ENCODE measurements at regions not wholly inside any gene's neighbourhood (a gene's known extent, or its start where the extent isn't known, plus 50 kb on each side); places are given as distances from the start of the nearest gene placed in this dataset.

DNA sequence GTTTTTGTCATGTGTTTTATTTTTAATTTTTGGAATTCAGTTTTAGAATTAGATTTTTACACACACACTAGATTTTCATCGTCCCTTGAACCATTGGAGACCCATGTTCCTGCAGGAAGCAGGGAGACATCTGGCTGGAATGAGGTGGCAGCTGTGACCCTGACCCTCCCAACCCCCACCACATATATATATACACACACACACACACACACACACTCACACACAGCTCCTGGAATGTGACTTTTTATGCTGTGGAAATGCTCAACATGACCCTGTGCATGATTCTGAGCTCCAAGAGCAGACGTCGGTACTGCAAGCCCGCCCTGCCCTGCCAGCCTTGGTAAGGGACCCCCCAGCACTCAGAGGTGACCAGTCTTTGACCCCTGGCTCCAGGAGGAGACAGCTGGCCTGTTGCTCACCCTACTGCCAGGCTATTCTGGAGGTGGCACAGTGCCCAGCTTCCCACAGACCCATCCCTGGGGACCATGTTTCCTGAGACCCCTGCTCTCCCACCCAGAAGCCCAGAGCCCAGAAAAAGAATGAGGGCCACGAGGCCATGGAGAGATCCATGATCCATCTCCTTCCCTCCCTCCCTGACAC lies 103.2 kb upstream of the VSTM2B start (continued):
- TF ChIP-seq CTCF (IDR thresholded peaks at IDR 0.05) (no peak), MEF2A (IDR thresholded peaks at IDR 0.05; ENCODE audit: borderline replicate concordance, low read depth) (no peak), NFIC (IDR thresholded peaks at IDR 0.05; ENCODE audit: borderline replicate concordance) (no peak), TCF12 (IDR thresholded peaks at IDR 0.05) (no peak), PBX3 (IDR thresholded peaks at IDR 0.05) (no peak), SIN3A (IDR thresholded peaks at IDR 0.05; ENCODE audit: borderline replicate concordance, low read depth, low read length) (no peak), RCOR1 (IDR thresholded peaks at IDR 0.05; ENCODE audit: low read length) (no peak), IRF3 (IDR thresholded peaks at IDR 0.05; ENCODE audit: low read depth, low read length) (no peak), FOXM1 (IDR thresholded peaks at IDR 0.05; ENCODE audit: low read depth) (no peak)

DNA sequence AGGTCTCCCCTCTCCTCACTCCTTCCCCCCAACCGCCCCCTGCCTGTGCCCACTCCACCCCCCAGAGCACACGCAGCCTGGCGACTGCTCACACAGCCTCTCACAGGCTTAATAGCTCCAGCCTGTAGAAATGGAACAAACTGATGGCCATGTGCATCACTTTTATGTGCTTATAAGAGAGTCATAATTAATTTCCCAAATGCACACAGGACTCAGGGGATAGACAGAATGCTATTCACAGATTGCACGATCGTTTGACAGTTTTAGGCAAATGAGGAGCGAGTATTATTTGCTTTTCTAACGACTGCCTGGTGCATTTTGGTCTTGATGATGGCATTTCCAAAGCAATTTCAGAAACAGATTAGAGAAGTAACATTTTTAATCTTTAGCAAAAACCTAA lies 97.7 kb upstream of the VSTM2B start:
- Histone ChIP-seq H3K36me3 (replicated peaks in 1 of 2; ENCODE audit: control insufficient read depth in 1 of 2, insufficient read depth in 2 of 2, low read length in 1 of 2) (no peaks in the 10 kb centered on the region), H3K9ac (no peak overlapping the region), H3K4me1 (ENCODE audit: control insufficient read depth in 1 of 2, insufficient read depth in 2 of 2, low read depth in 1 of 2, low read length in 1 of 2) (no peaks in the 10 kb centered on the region), H3F3A (replicated peaks; ENCODE audit: insufficient read depth) (no peaks in the 10 kb centered on the region), H4K20me1 (ENCODE audit: insufficient read depth) (no peaks in the 10 kb centered on the region), H3K9me2 (no peaks in the 10 kb centered on the region), H3K9me3 (no peaks in the 10 kb centered on the region), H3K4me2 (no peak overlapping the region), H3K79me2 (ENCODE audit: insufficient read depth) (no peaks in the 10 kb centered on the region), H3K27me3 (ENCODE audit: insufficient read depth) (peaks cover 14% of the 10 kb centered on the region; the same call in 1 of the 2 replicates), H2AFZ (ENCODE audit: low read depth) (no peak overlapping the region), H3K27ac (ENCODE audit: low read depth in 2 of 2, low read length in 1 of 2) (no peak overlapping the region), H3K4me3 (ENCODE audit: low read depth in 2 of 2, low read length in 1 of 2) (no peak overlapping the region)
- POLR2A ChIA-PET, result no interaction called here
- TF ChIP-seq ZBTB33 (IDR thresholded peaks at IDR 0.05; ENCODE audit: borderline replicate concordance, low read depth), result no peak
- no peak for TF ChIP-seq EZH2phosphoT487 (IDR thresholded peaks at IDR 0.05; ENCODE audit: borderline replicate concordance, low read depth)
- no peak for TF ChIP-seq RAD21 (IDR thresholded peaks at IDR 0.05; ENCODE audit: low read length)
- no peak for TF ChIP-seq RCOR1 (IDR thresholded peaks at IDR 0.05; ENCODE audit: low read length)
- no peak for TF ChIP-seq GATA2 (CRISPR knock-in tag; IDR thresholded peaks at IDR 0.05)
- TF ChIP-seq NRF1 (IDR thresholded peaks at IDR 0.05; ENCODE audit: low read depth, low read length), result no peak
- TF ChIP-seq MXI1 (IDR thresholded peaks at IDR 0.05; ENCODE audit: low read depth, low read length), result no peak
- TF ChIP-seq FOXM1 (IDR thresholded peaks at IDR 0.05; ENCODE audit: low read depth), result no peak
- CTCF ChIA-PET, result no interaction called here
- DNase-seq, result no peak
- WGBS (ENCODE audit: low lambda C conversion rate), result 6% methylated on average over 7 of the region's 7 CpGs

Measured in SK-N-SH (cell line).